Astrocyte (in vitro differentiated cells and primary cell): ENCODE measurements at regions not wholly inside any gene's neighbourhood (a gene's known extent, or its start where the extent isn't known, plus 50 kb on each side); places are given as distances from the start of the nearest gene placed in this dataset.

Experiments
- CTCF ChIP-seq: IDR thresholded peaks from 2 replicates; pipeline ENCODE4 v1.5.1; 2011; ENCODE audit warnings: low read depth, mild to moderate bottlenecking, inconsistent platforms, low read length, moderate library complexity; ENCODE audit not compliant: insufficient read depth
- EZH2 ChIP-seq: IDR thresholded peaks from 2 replicates; pipeline ENCODE4 v1.6.1; 2012; ENCODE audit warnings: mild to moderate bottlenecking, low read length, inconsistent platforms; ENCODE audit not compliant: insufficient read depth

GRCh38 chrX:33592396-33592795 is 381.0 kb upstream of the DMD start:
- TF ChIP-seq CTCF (no peak), EZH2 (no peak)
